ENCODE measurements at regions not wholly inside any gene's neighbourhood (a gene's known extent, or its start where the extent isn't known, plus 50 kb on each side); places are given as distances from the start of the nearest gene placed in this dataset.

GRCh38 chr5:86332851-86333250 lies 284.9 kb upstream of the COX7C start:
- no peak for ATAC-seq

GRCh38 chr5:86337667-86338460 lies 279.9 kb upstream of the COX7C start:
- no peaks in the 10 kb centered on the region for H3K27me3 Mint-ChIP-seq
- H3K4me3 Mint-ChIP-seq: no peak overlapping the region
- no peaks in the 10 kb centered on the region for H3K9me3 Mint-ChIP-seq
- no peaks in the 10 kb centered on the region for H3K4me1 Mint-ChIP-seq
- no peaks in the 10 kb centered on the region for H3K36me3 Mint-ChIP-seq
- H3K27ac Mint-ChIP-seq: no peak overlapping the region
- peak; percentile 27 for ATAC-seq

More at GRCh38 chr5:86332851-86333250, 284.9 kb upstream of the COX7C start:
- Mint-ChIP-seq H3K4me3 (no peak overlapping the region), H3K36me3 (no peaks in the 10 kb centered on the region), H3K9me3 (no peaks in the 10 kb centered on the region), H3K27me3 (no peaks in the 10 kb centered on the region), H3K27ac (no peak overlapping the region), H3K4me1 (no peaks in the 10 kb centered on the region)

GRCh38 chr5:86354664-86355063 lies 263.1 kb upstream of the COX7C start:
- H3K27ac Mint-ChIP-seq: no peak overlapping the region
- no peaks in the 10 kb centered on the region for H3K27me3 Mint-ChIP-seq
- ATAC-seq: no peak
- no peaks in the 10 kb centered on the region for H3K4me1 Mint-ChIP-seq
- no peaks in the 10 kb centered on the region for H3K36me3 Mint-ChIP-seq
- H3K9me3 Mint-ChIP-seq: peaks cover 3% of the 10 kb centered on the region
- H3K4me3 Mint-ChIP-seq: no peak overlapping the region

GRCh38 chr5:86360801-86361200 lies 256.9 kb upstream of the COX7C start:
- no peaks in the 10 kb centered on the region for H3K9me3 Mint-ChIP-seq
- H3K27me3 Mint-ChIP-seq: no peaks in the 10 kb centered on the region
- H3K4me3 Mint-ChIP-seq: no peak overlapping the region

GRCh38 chr5:86371061-86371460 lies 246.7 kb upstream of the COX7C start:
- Mint-ChIP-seq H3K36me3 (no peaks in the 10 kb centered on the region), H3K27ac (no peak overlapping the region), H3K4me1 (no peaks in the 10 kb centered on the region), H3K4me3 (no peak overlapping the region), H3K9me3 (no peaks in the 10 kb centered on the region), H3K27me3 (no peaks in the 10 kb centered on the region)
- no peak for ATAC-seq

More at GRCh38 chr5:86360801-86361200, 256.9 kb upstream of the COX7C start:
- Mint-ChIP-seq H3K4me1 (no peaks in the 10 kb centered on the region), H3K27ac (no peak overlapping the region), H3K36me3 (no peaks in the 10 kb centered on the region)
- no peak for ATAC-seq

GRCh38 chr5:86374611-86375010 lies 243.1 kb upstream of the COX7C start:
- H3K36me3 Mint-ChIP-seq: no peaks in the 10 kb centered on the region
- no peak overlapping the region for H3K27ac Mint-ChIP-seq
- H3K4me3 Mint-ChIP-seq: no peak overlapping the region
- no peaks in the 10 kb centered on the region for H3K9me3 Mint-ChIP-seq
- no peak for ATAC-seq
- no peaks in the 10 kb centered on the region for H3K4me1 Mint-ChIP-seq
- no peaks in the 10 kb centered on the region for H3K27me3 Mint-ChIP-seq

- ATAC-seq: no peak
- no peaks in the 10 kb centered on the region for H3K36me3 Mint-ChIP-seq
- no peaks in the 10 kb centered on the region for H3K9me3 Mint-ChIP-seq
- no peaks in the 10 kb centered on the region for H3K27me3 Mint-ChIP-seq
- no peak overlapping the region for H3K27ac Mint-ChIP-seq
- H3K4me3 Mint-ChIP-seq: no peak overlapping the region
- H3K4me1 Mint-ChIP-seq: no peaks in the 10 kb centered on the region
These were observed 241.5 kb upstream of the COX7C start for GRCh38 chr5:86376214-86376613.

GRCh38 chr5:86403190-86403589 lies 214.6 kb upstream of the COX7C start:
- Mint-ChIP-seq H3K36me3 (no peaks in the 10 kb centered on the region), H3K27me3 (no peaks in the 10 kb centered on the region), H3K27ac (no peak overlapping the region), H3K4me1 (no peaks in the 10 kb centered on the region), H3K4me3 (no peak overlapping the region), H3K9me3 (no peaks in the 10 kb centered on the region)
- peak; percentile 12 for ATAC-seq

- Mint-ChIP-seq H3K36me3 (no peaks in the 10 kb centered on the region), H3K27me3 (no peaks in the 10 kb centered on the region), H3K4me3 (no peak overlapping the region), H3K9me3 (no peaks in the 10 kb centered on the region), H3K27ac (no peak overlapping the region), H3K4me1 (no peaks in the 10 kb centered on the region)
- no peak for ATAC-seq
These were observed 213.5 kb upstream of the COX7C start for GRCh38 chr5:86404256-86404655.

- Mint-ChIP-seq H3K27ac (no peak overlapping the region), H3K27me3 (no peaks in the 10 kb centered on the region), H3K4me3 (no peak overlapping the region), H3K36me3 (no peaks in the 10 kb centered on the region), H3K9me3 (peaks cover 3% of the 10 kb centered on the region), H3K4me1 (no peaks in the 10 kb centered on the region)
- no peak for ATAC-seq
These were observed 210.0 kb upstream of the COX7C start for GRCh38 chr5:86407711-86408110.

- no peak overlapping the region for H3K4me3 Mint-ChIP-seq
- peaks cover 3% of the 10 kb centered on the region for H3K9me3 Mint-ChIP-seq
- H3K27ac Mint-ChIP-seq: no peak overlapping the region
- H3K36me3 Mint-ChIP-seq: no peaks in the 10 kb centered on the region
- no peaks in the 10 kb centered on the region for H3K27me3 Mint-ChIP-seq
- no peak for ATAC-seq
- no peaks in the 10 kb centered on the region for H3K4me1 Mint-ChIP-seq
These were observed 206.1 kb upstream of the COX7C start for GRCh38 chr5:86411596-86411995.

- Mint-ChIP-seq H3K4me3 (no peak overlapping the region), H3K4me1 (no peaks in the 10 kb centered on the region), H3K36me3 (no peaks in the 10 kb centered on the region), H3K9me3 (no peaks in the 10 kb centered on the region), H3K27ac (no peak overlapping the region), H3K27me3 (no peaks in the 10 kb centered on the region)
- ATAC-seq: no peak
These were observed 190.6 kb upstream of the COX7C start for GRCh38 chr5:86427158-86427557.

- no peak overlapping the region for H3K27ac Mint-ChIP-seq
- no peaks in the 10 kb centered on the region for H3K36me3 Mint-ChIP-seq
- ATAC-seq: no peak
- H3K4me1 Mint-ChIP-seq: no peaks in the 10 kb centered on the region
- H3K27me3 Mint-ChIP-seq: no peaks in the 10 kb centered on the region
- H3K9me3 Mint-ChIP-seq: no peaks in the 10 kb centered on the region
- no peak overlapping the region for H3K4me3 Mint-ChIP-seq
These were observed 178.1 kb upstream of the COX7C start for GRCh38 chr5:86439593-86440110.

- H3K27ac Mint-ChIP-seq: no peak overlapping the region
- no peak for ATAC-seq
- H3K4me1 Mint-ChIP-seq: no peaks in the 10 kb centered on the region
- H3K27me3 Mint-ChIP-seq: no peaks in the 10 kb centered on the region
- H3K9me3 Mint-ChIP-seq: no peaks in the 10 kb centered on the region
- no peaks in the 10 kb centered on the region for H3K36me3 Mint-ChIP-seq
- no peak overlapping the region for H3K4me3 Mint-ChIP-seq
These were observed 175.6 kb upstream of the COX7C start for GRCh38 chr5:86442036-86442745.

- Mint-ChIP-seq H3K36me3 (no peaks in the 10 kb centered on the region), H3K4me3 (no peak overlapping the region), H3K27me3 (no peaks in the 10 kb centered on the region), H3K4me1 (no peaks in the 10 kb centered on the region), H3K27ac (no peak overlapping the region), H3K9me3 (peaks cover 2% of the 10 kb centered on the region)
- ATAC-seq: no peak
These were observed 170.4 kb upstream of the COX7C start for GRCh38 chr5:86447362-86447761.

GRCh38 chr5:86452251-86452650 lies 165.5 kb upstream of the COX7C start:
- ATAC-seq: no peak
- Mint-ChIP-seq H3K27me3 (no peaks in the 10 kb centered on the region), H3K4me3 (no peak overlapping the region), H3K4me1 (no peaks in the 10 kb centered on the region), H3K27ac (no peak overlapping the region), H3K36me3 (no peaks in the 10 kb centered on the region), H3K9me3 (peaks cover 2% of the 10 kb centered on the region)
